OCI-LY3 (cell line): ENCODE measurements at regions not wholly inside any gene's neighbourhood (a gene's known extent, or its start where the extent isn't known, plus 50 kb on each side); places are given as distances from the start of the nearest gene placed in this dataset.

ENCODE experiments used
- H2AFZ ChIP-seq: fragments of 200-600, 300-600 bp; shearing (Covaris generic); 2 replicates; pipeline ENCODE4 v1.6.0; 2014; ENCODE audit warnings: antibody characterized with exemption, low read depth, low read length
- H3K27ac ChIP-seq: fragments of 200-600, 300-600 bp; sonication (generic); 2 replicates; pipeline ENCODE4 v1.5.1; 2014; ENCODE audit warnings: mild to moderate bottlenecking, low read length, moderate library complexity, mixed read lengths
- H3K27me3 ChIP-seq: fragments of 200-600, 300-600 bp; sonication (generic); 2 replicates; pipeline ENCODE4 v1.6.1; 2014; ENCODE audit warnings: low read depth, low read length, mixed read lengths
- H3K36me3 ChIP-seq: fragments of 200-600, 300-600 bp; sonication (generic); replicated peaks from 2 replicates; pipeline ENCODE3; 2014; ENCODE audit warnings: low read depth, low read length, mixed read lengths
- H3K4me1 ChIP-seq: fragments of 300-600, 200-600 bp; sonication (generic); 2 replicates; pipeline ENCODE4 v1.6.1; 2014; ENCODE audit warnings: low read length, mixed read lengths
- H3K4me2 ChIP-seq: fragments of 200-600, 300-600 bp; sonication (generic); 2 replicates; pipeline ENCODE4 v1.6.1; 2014; ENCODE audit warnings: low read length, mixed read lengths
- H3K4me3 ChIP-seq: fragments of 300-600, 200-600 bp; sonication (generic); 2 replicates; pipeline ENCODE4 v1.5.1; 2014; ENCODE audit warnings: antibody characterized with exemption, mild to moderate bottlenecking, low read length, moderate library complexity
- H3K79me2 ChIP-seq: fragments of 300-600, 200-600 bp; shearing (Covaris generic); 2 replicates; pipeline ENCODE4 v1.6.1; 2014; ENCODE audit warnings: mild to moderate bottlenecking, low read length, mixed read lengths
- H3K9ac ChIP-seq: fragments of 300-600, 200-600 bp; shearing (Covaris generic); 2 replicates; pipeline ENCODE4 v1.6.0; 2014; ENCODE audit warnings: mild to moderate bottlenecking, low read length, moderate library complexity
- H3K9me3 ChIP-seq: fragments of 200-600, 300-600 bp; shearing (Covaris generic); 2 replicates; pipeline ENCODE4 v1.6.1; 2014; ENCODE audit warnings: low read length, mixed read lengths; ENCODE audit not compliant: insufficient read depth
- H4K20me1 ChIP-seq: fragments of 200-600, 300-600 bp; sonication (generic); 2 replicates; pipeline ENCODE4 v1.6.1; 2016; ENCODE audit warnings: low read length, mixed read lengths; ENCODE audit not compliant: insufficient read depth
- CTCF ChIP-seq: fragments of 200-600, 300-600 bp; sonication (generic); IDR thresholded peaks from 2 replicates; pipeline ENCODE4 v1.5.1; 2014; ENCODE audit warnings: antibody characterized with exemption, low read length, low read depth
- EZH2phosphoT487 ChIP-seq: fragments of 200-600 bp; shearing (Covaris generic); IDR thresholded peaks from 2 replicates; pipeline ENCODE4 v1.6.1; 2018; ENCODE audit warnings: antibody characterized with exemption, mixed run types, low read depth

GRCh38 chr16:22754577-22754976 is 59.4 kb upstream of the HS3ST2 start:
- no peaks in the 10 kb centered on the region for H3K4me1 ChIP-seq
- H3K36me3 ChIP-seq = no peaks in the 10 kb centered on the region
- peaks cover 32% of the 10 kb centered on the region for H3K27me3 ChIP-seq
- H3K4me2 ChIP-seq = no peak overlapping the region
- H3K9me3 ChIP-seq = no peaks in the 10 kb centered on the region
- no peak overlapping the region for H3K27ac ChIP-seq
- H3K4me3 ChIP-seq = no peak overlapping the region
- no peak overlapping the region for H3K9ac ChIP-seq
- H3K79me2 ChIP-seq = no peaks in the 10 kb centered on the region
- no peaks in the 10 kb centered on the region for H4K20me1 ChIP-seq
- TF ChIP-seq EZH2phosphoT487 = no peak
- no peak for TF ChIP-seq CTCF
- no peak overlapping the region for H2AFZ ChIP-seq

- Histone ChIP-seq H2AFZ (no peak overlapping the region), H3K79me2 (no peaks in the 10 kb centered on the region), H3K27ac (no peak overlapping the region), H3K27me3 (peaks cover 32% of the 10 kb centered on the region), H3K9ac (no peak overlapping the region), H3K36me3 (no peaks in the 10 kb centered on the region), H3K4me3 (no peak overlapping the region), H4K20me1 (no peaks in the 10 kb centered on the region), H3K4me1 (no peaks in the 10 kb centered on the region), H3K9me3 (no peaks in the 10 kb centered on the region), H3K4me2 (no peak overlapping the region)
- TF ChIP-seq CTCF (no peak), EZH2phosphoT487 (no peak)
Measured at GRCh38 chr16:22757202-22757601, 56.8 kb upstream of the HS3ST2 start.

- H4K20me1 ChIP-seq = no peaks in the 10 kb centered on the region
- no peak overlapping the region for H3K4me3 ChIP-seq
- H3K4me1 ChIP-seq = no peaks in the 10 kb centered on the region
- no peak overlapping the region for H2AFZ ChIP-seq
- no peak overlapping the region for H3K4me2 ChIP-seq
- H3K9ac ChIP-seq = no peak overlapping the region
- no peaks in the 10 kb centered on the region for H3K79me2 ChIP-seq
- no peaks in the 10 kb centered on the region for H3K9me3 ChIP-seq
- H3K27me3 ChIP-seq = 0 out of 2 replicates have a peak, but pooled peaks cover 3% of the 10 kb centered on the region
- TF ChIP-seq CTCF = no peak
- TF ChIP-seq EZH2phosphoT487 = no peak
- H3K36me3 ChIP-seq = no peaks in the 10 kb centered on the region
- no peak overlapping the region for H3K27ac ChIP-seq
Measured at GRCh38 chr16:22762486-22762885, 51.5 kb upstream of the HS3ST2 start.

- Histone ChIP-seq H3K4me2 (no peak overlapping the region), H3K27ac (no peak overlapping the region), H3K36me3 (no peaks in the 10 kb centered on the region), H2AFZ (no peak overlapping the region), H3K9ac (no peak overlapping the region), H3K4me3 (no peak overlapping the region), H3K79me2 (no peaks in the 10 kb centered on the region), H4K20me1 (no peaks in the 10 kb centered on the region), H3K4me1 (no peaks in the 10 kb centered on the region), H3K9me3 (no peaks in the 10 kb centered on the region), H3K27me3 (0 out of 2 replicates have a peak, but pooled peaks cover under 1% of the 10 kb centered on the region)
- TF ChIP-seq EZH2phosphoT487 (no peak), CTCF (no peak)
Measured at GRCh38 chr16:22763437-22764080, 50.4 kb upstream of the HS3ST2 start.
